ENCODE measurements at regions not wholly inside any gene's neighbourhood (a gene's known extent, or its start where the extent isn't known, plus 50 kb on each side); places are given as distances from the start of the nearest gene placed in this dataset.

DNA sequence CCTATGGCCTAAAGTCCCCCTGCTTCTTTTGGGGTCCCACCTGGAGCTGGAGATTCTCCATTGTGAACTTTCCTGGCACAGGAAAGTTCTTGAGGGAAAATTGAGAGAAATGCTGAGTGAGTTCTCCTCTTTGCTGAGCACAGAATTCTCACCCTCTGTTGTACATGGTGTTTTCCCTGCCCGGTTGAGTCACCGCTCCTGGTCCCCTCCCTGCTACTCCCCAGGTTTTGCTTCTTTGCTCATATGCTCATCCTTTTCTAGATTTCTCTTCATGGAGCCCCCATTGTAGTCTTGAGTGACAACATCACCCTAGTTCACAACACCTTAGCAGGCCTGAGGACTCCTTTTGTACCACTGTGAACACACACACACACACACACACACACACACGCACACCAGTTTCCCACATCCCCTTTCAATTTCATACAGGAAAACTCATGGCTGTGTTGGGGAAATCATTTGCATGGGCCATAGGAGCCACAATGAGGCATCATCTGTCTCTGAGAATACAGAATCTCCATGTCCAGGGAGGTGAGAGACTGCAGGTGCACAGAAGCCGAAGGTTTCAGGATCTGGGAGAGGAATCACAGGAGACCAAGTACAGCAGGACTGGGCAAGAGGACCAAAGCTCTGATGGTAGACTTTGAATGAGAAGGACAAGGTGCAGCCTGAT lies 585.3 kb downstream of the GOLGA6L6 start:
- H4K8ac ChIP-seq (ENCODE audit: low read depth in 2 of 2, low read length in 2 of 2) = no peak overlapping the region
- no peak overlapping the region for H3K23ac ChIP-seq (ENCODE audit: low read depth, low read length)
- TF ChIP-seq POLR2A (IDR thresholded peaks at IDR 0.05; ENCODE audit: low read depth, low read length) = no peak
- TF ChIP-seq RFX5 (IDR thresholded peaks at IDR 0.05; ENCODE audit: low read depth, low read length) = no peak
- TF ChIP-seq MAZ (IDR thresholded peaks at IDR 0.05; ENCODE audit: borderline replicate concordance, low read depth, low read length) = no peak
- TF ChIP-seq SMC3 (IDR thresholded peaks at IDR 0.05; ENCODE audit: low read depth, low read length) = no peak
- TF ChIP-seq RCOR1 (IDR thresholded peaks at IDR 0.05; ENCODE audit: insufficient replicate concordance, low read length) = no peak
- no peak for TF ChIP-seq FOS (IDR thresholded peaks at IDR 0.05; ENCODE audit: low read depth, low read length)
- no peak for TF ChIP-seq CEBPB (IDR thresholded peaks at IDR 0.05; ENCODE audit: low read depth, low read length)
- no peak for TF ChIP-seq BHLHE40 (IDR thresholded peaks at IDR 0.05; ENCODE audit: low read depth, low read length)
- TF ChIP-seq MXI1 (IDR thresholded peaks at IDR 0.05; ENCODE audit: borderline replicate concordance, low read depth, low read length) = no peak
- TF ChIP-seq, protein P1, sequence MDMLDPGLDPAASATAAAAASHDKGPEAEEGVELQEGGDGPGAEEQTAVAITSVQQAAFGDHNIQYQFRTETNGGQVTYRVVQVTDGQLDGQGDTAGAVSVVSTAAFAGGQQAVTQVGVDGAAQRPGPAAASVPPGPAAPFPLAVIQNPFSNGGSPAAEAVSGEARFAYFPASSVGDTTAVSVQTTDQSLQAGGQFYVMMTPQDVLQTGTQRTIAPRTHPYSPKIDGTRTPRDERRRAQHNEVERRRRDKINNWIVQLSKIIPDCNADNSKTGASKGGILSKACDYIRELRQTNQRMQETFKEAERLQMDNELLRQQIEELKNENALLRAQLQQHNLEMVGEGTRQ (IDR thresholded peaks at IDR 0.05; ENCODE audit: low read depth, low read length) = no peak
- POLR2A ChIA-PET (ENCODE audit: unreplicated experiment) = no interaction called here
- H3K4me2 ChIP-seq (ENCODE audit: low read depth, low read length) = no peak overlapping the region
- no peak overlapping the region for H3K4me3 ChIP-seq (ENCODE audit: insufficient read depth, low read depth, low read length)
- H3K4me1 ChIP-seq (ENCODE audit: control insufficient read depth, insufficient read depth, low read length) = no peaks in the 10 kb centered on the region
- no peak overlapping the region for H2AK5ac ChIP-seq (ENCODE audit: low read depth, low read length)
- no peak overlapping the region for H2BK120ac ChIP-seq (ENCODE audit: low read depth, low read length)
- H3K9me3 ChIP-seq (ENCODE audit: control insufficient read depth, insufficient read depth, low read length) = peaks cover 5% of the 10 kb centered on the region; the same call in 1 of the 2 replicates
- no peaks in the 10 kb centered on the region for H3K9me1 ChIP-seq (ENCODE audit: insufficient read depth, low read length)
- H2AFZ ChIP-seq (replicated peaks; ENCODE audit: low read length, poor library complexity) = no peak overlapping the region
- H2BK5ac ChIP-seq (ENCODE audit: low read depth, low read length, poor library complexity, severe bottlenecking) = no peak overlapping the region
- no peaks in the 10 kb centered on the region for H3K79me1 ChIP-seq (ENCODE audit: low read depth in 1 of 2, low read length in 2 of 2)
- H3K56ac ChIP-seq (ENCODE audit: extremely low read depth, insufficient read depth, low read length) = no peak overlapping the region
- in situ Hi-C loops (cut with MboI; ENCODE audit: low sequenced_read_pairs) (no loop called here), intact Hi-C loops (cut with micrococcal nuclease) (no loop called here), dilution Hi-C loops (cut with HindIII; ENCODE audit: low sequenced_read_pairs, unreplicated experiment) (no loop called here)
- H3K4ac ChIP-seq (ENCODE audit: low read depth, low read length) = no peak overlapping the region
- H2BK20ac ChIP-seq (ENCODE audit: low read depth, low read length) = no peak overlapping the region
- CTCF ChIA-PET = no interaction called here
- H4K5ac ChIP-seq (ENCODE audit: low read depth, low read length) = no peak overlapping the region
- H3K9ac ChIP-seq (ENCODE audit: low read depth, low read length) = no peak overlapping the region
- ATAC-seq (ENCODE audit: low read depth) (no peak), DNase-seq (no peak)
- no peak overlapping the region for H2AK9ac ChIP-seq (replicated peaks; ENCODE audit: low read depth, low read length, poor library complexity)
- no peaks in the 10 kb centered on the region for H3K36me3 ChIP-seq (ENCODE audit: control insufficient read depth, insufficient read depth, low read length)
- H3K27me3 ChIP-seq (ENCODE audit: control insufficient read depth, insufficient read depth, low read length) = no peaks in the 10 kb centered on the region
- H3K18ac ChIP-seq (ENCODE audit: low read depth, low read length) = no peak overlapping the region
- no peak overlapping the region for H3K27ac ChIP-seq (ENCODE audit: insufficient read depth, low read length)
- no TSS peak for BruUV-seq (replicated peaks)
- H2BK15ac ChIP-seq (ENCODE audit: low read depth, low read length) = no peak overlapping the region
- no peaks in the 10 kb centered on the region for H4K20me1 ChIP-seq (ENCODE audit: insufficient read depth, low read length)
- H4K91ac ChIP-seq (ENCODE audit: insufficient read depth, low read depth, low read length) = no peak overlapping the region
- 30% methylated on average over 2 of the region's 4 CpGs; no CpG with 5 or more reads in 1 of the 2 experiments for WGBS, 2 experiments (ENCODE audit: extremely low coverage in 2 of 2, insufficient read length in 1 of 2)
- no peak overlapping the region for H3K14ac ChIP-seq (replicated peaks; ENCODE audit: low read depth, low read length)
